RCC 7860 (cell line): ENCODE measurements at regions not wholly inside any gene's neighbourhood (a gene's known extent, or its start where the extent isn't known, plus 50 kb on each side); places are given as distances from the start of the nearest gene placed in this dataset.
A peak's percentile ranks its signal among the peaks of the same experiment; 100 is the strongest.
"Not testable (repeated sequence)": the region's sequence is repeated elsewhere in the genome, so short reads cannot be mapped to it uniquely, and the experiment has no call there.

Source experiments
- DNase-seq: peaks from one replicate; pipeline ENCODE4 v3.0.0-alpha.2; 2015; ENCODE audit warnings: low spot score
- FAIRE-seq: peaks from 2 replicates; lab custom pipeline; 2012; peaks lifted over from hg19 to GRCh38; lab: Jason Lieb, UNC

GRCh38 chr12:67892259-67893021 lies 96.8 kb upstream of the IFNG-AS1 start:
- FAIRE-seq (no peak), DNase-seq (no peak)

- DNase-seq (no peak), FAIRE-seq (no peak)
Observed at GRCh38 chr12:67893022-67893580, 96.1 kb upstream of the IFNG-AS1 start.

- not testable (repeated sequence) for DNase-seq, FAIRE-seq
Observed at GRCh38 chr12:67900418-67900817, 88.8 kb upstream of the IFNG-AS1 start.

GRCh38 chr12:67909091-67909531 lies 80.1 kb upstream of the IFNG-AS1 start:
- peak; percentile 92 for DNase-seq

GRCh38 chr12:67909681-67910080 lies 79.6 kb upstream of the IFNG-AS1 start:
- peak; percentile 50 for DNase-seq
- FAIRE-seq, result no peak

More at GRCh38 chr12:67909091-67909531, 80.1 kb upstream of the IFNG-AS1 start:
- peak; percentile 92 for FAIRE-seq

- peak; percentile 99 for FAIRE-seq
- peak; percentile 98 for DNase-seq
Observed at GRCh38 chr12:67910360-67911274, 78.6 kb upstream of the IFNG-AS1 start.

- DNase-seq (no peak), FAIRE-seq (no peak)
Observed at GRCh38 chr12:67911275-67911600, 78.0 kb upstream of the IFNG-AS1 start.

- DNase-seq, result no peak
- FAIRE-seq, result no peak
Observed at GRCh38 chr12:67911789-67912188, 77.5 kb upstream of the IFNG-AS1 start.

- no peak for FAIRE-seq
- DNase-seq, result no peak
Observed at GRCh38 chr12:67915335-67915851, 73.9 kb upstream of the IFNG-AS1 start.

GRCh38 chr12:67916266-67916970 lies 72.8 kb upstream of the IFNG-AS1 start:
- FAIRE-seq (no peak), DNase-seq (no peak)

- FAIRE-seq (no peak), DNase-seq (no peak)
Observed at GRCh38 chr12:67917811-67918210, 71.4 kb upstream of the IFNG-AS1 start.

- DNase-seq (no peak), FAIRE-seq (no peak)
Observed at GRCh38 chr12:67918441-67918840, 70.8 kb upstream of the IFNG-AS1 start.

- FAIRE-seq (no peak), DNase-seq (no peak)
Observed at GRCh38 chr12:67919406-67919805, 69.8 kb upstream of the IFNG-AS1 start.

GRCh38 chr12:67920413-67920812 lies 68.8 kb upstream of the IFNG-AS1 start:
- DNase-seq, result no peak
- FAIRE-seq, result no peak

- DNase-seq (no peak), FAIRE-seq (no peak)
Observed at GRCh38 chr12:67921286-67921685, 68.0 kb upstream of the IFNG-AS1 start.

GRCh38 chr12:67922245-67922644 lies 67.0 kb upstream of the IFNG-AS1 start:
- DNase-seq (no peak), FAIRE-seq (no peak)

GRCh38 chr12:67925077-67925476 lies 64.2 kb upstream of the IFNG-AS1 start:
- no peak for DNase-seq
- no peak for FAIRE-seq

- FAIRE-seq (no peak), DNase-seq (no peak)
Observed at GRCh38 chr12:67925552-67925951, 63.7 kb upstream of the IFNG-AS1 start.

- no peak for DNase-seq
- no peak for FAIRE-seq
Observed at GRCh38 chr12:67926063-67926462, 63.2 kb upstream of the IFNG-AS1 start.

GRCh38 chr12:67927324-67927723 lies 61.9 kb upstream of the IFNG-AS1 start:
- FAIRE-seq (no peak), DNase-seq (no peak)

- DNase-seq (no peak), FAIRE-seq (no peak)
Observed at GRCh38 chr12:67927815-67928214, 61.4 kb upstream of the IFNG-AS1 start.
